GM12878 (cell line): ENCODE measurements at regions not wholly inside any gene's neighbourhood (a gene's known extent, or its start where the extent isn't known, plus 50 kb on each side); places are given as distances from the start of the nearest gene placed in this dataset.
A peak's percentile ranks its signal among the peaks of the same experiment; 100 is the strongest.

Experiments used
- ATAC-seq: fragments of 200-7000 bp; cut with Tn5 transposase; 3 replicates; pipeline ENCODE4 v1.9.1; 2020; ENCODE audit warnings: mild to moderate bottlenecking, moderate library complexity
- BruUV-seq: library from RNA; stranded (reverse); fragments of 400-500 nt; replicated peaks from 2 replicates; lab custom pipeline; 2021; lab: Mats Ljungman, UMichigan
- CTCF ChIA-PET: fragments of 300-600 bp; sonication (Branson Sonifier 250); formaldehyde crosslinking; extraction: SDS; loops from one replicate; lab custom pipeline; 2021; ENCODE audit warnings: inconsistent platforms; lab: Yijun Ruan, JAX
- POLR2A ChIA-PET: fragments of 350-600 bp; formaldehyde crosslinking; extraction: SDS; loops from one replicate; lab custom pipeline; 2021; ENCODE audit warnings: inconsistent platforms; lab: Charles Lee
- RAD21 ChIA-PET: fragments of 300-600 bp; sonication (Branson Sonifier 250); formaldehyde crosslinking; loops from one replicate; lab custom pipeline; 2023; ENCODE audit warnings: antibody characterized with exemption; ENCODE audit not compliant: unreplicated experiment; lab: Charles Lee
- SMC1A ChIA-PET: fragments of 300-600 bp; sonication (Branson Sonifier 250); formaldehyde crosslinking; loops from one replicate; lab custom pipeline; 2023; ENCODE audit not compliant: unreplicated experiment, uncharacterized antibody; lab: Charles Lee
- DNase-seq: peaks from one replicate; pipeline ENCODE4 v3.0.0-alpha.2; 2011; ENCODE audit warnings: low read depth, low spot score
- FAIRE-seq: peaks from 3 replicates; lab custom pipeline; 2011; peaks lifted over from hg19 to GRCh38; lab: Jason Lieb, UNC
- H2AFZ ChIP-seq: 2 replicates; pipeline ENCODE4 v1.6.0; 2011; ENCODE audit warnings: low read depth, low read length, control low read depth; ENCODE audit not compliant: control insufficient read depth
- H3K27ac ChIP-seq: 2 replicates; pipeline ENCODE4 v1.5.1; 2011; ENCODE audit warnings: control low read depth; ENCODE audit not compliant: control insufficient read depth, insufficient read depth
- H3K27me3 ChIP-seq, 2 experiments: replicated peaks in 1 of 2; 2 replicates each; pipeline versions ENCODE4 v1.6.0 to v1.6.1; 2011; ENCODE audit warnings: low read length in 1 of 2; ENCODE audit not compliant: control insufficient read depth in 2 of 2, insufficient read depth in 2 of 2
- H3K36me3 ChIP-seq, 2 experiments: 2 replicates each; pipeline ENCODE4 v1.5.1; 2011; ENCODE audit warnings: low read length in 1 of 2; ENCODE audit not compliant: control insufficient read depth in 2 of 2, insufficient read depth in 2 of 2
- H3K4me1 ChIP-seq: 2 replicates; pipeline ENCODE4 v1.6.1; 2011; ENCODE audit warnings: mild to moderate bottlenecking, low read length, moderate library complexity, mixed read lengths; ENCODE audit not compliant: control insufficient read depth, insufficient read depth
- H3K4me2 ChIP-seq: 2 replicates; pipeline ENCODE4 v1.6.0; 2011; ENCODE audit warnings: control low read depth; ENCODE audit not compliant: control insufficient read depth, insufficient read depth
- H3K4me3 ChIP-seq: fragments of 200-600 bp; sonication (generic); 2 replicates; pipeline ENCODE4 v1.5.1; 2016
- H3K79me2 ChIP-seq: 2 replicates; pipeline ENCODE4 v1.6.0; 2011; ENCODE audit warnings: low read length; ENCODE audit not compliant: control insufficient read depth, insufficient read depth
- H3K9ac ChIP-seq: 2 replicates; pipeline ENCODE4 v1.8.0; 2011; ENCODE audit warnings: low read length, control low read depth, mixed read lengths; ENCODE audit not compliant: control insufficient read depth, insufficient read depth
- H3K9me3 ChIP-seq: replicated peaks from 3 replicates; pipeline ENCODE4 v1.5.1; 2011; ENCODE audit warnings: mild to moderate bottlenecking, low read length; ENCODE audit not compliant: control insufficient read depth, insufficient read depth
- H4K20me1 ChIP-seq: 2 replicates; pipeline ENCODE4 v1.6.0; 2011; ENCODE audit not compliant: control insufficient read depth, insufficient read depth
- ATF7 ChIP-seq: fragments of 450-650 bp; IDR thresholded peaks from 2 replicates; pipeline ENCODE4 v1.6.1; 2016; ENCODE audit warnings: low read depth, mild to moderate bottlenecking
- DPF2 ChIP-seq: fragments of 450-650 bp; IDR thresholded peaks from 2 replicates; pipeline ENCODE4 v1.6.1; 2017; ENCODE audit warnings: mild to moderate bottlenecking
- EP300 ChIP-seq, 2 experiments: fragments of 150-350 bp in 1 of 2; IDR thresholded peaks; 2 replicates each; pipeline ENCODE4 v1.6.1; 2011 to 2012; ENCODE audit warnings: low read depth in 2 of 2, low read length in 2 of 2, borderline replicate concordance in 1 of 2, improper control_type of control experiment in 1 of 2, inconsistent platforms in 1 of 2; ENCODE audit not compliant: control insufficient read depth in 1 of 2
- IKZF1 ChIP-seq: fragments of 450-650 bp; conservative IDR thresholded peaks from 2 replicates; pipeline ENCODE4 v1.6.1; 2017; ENCODE audit warnings: antibody characterized with exemption, mild to moderate bottlenecking
- IKZF2 ChIP-seq, 2 experiments: fragments of 450-650 bp; IDR thresholded peaks; 2 replicates each; pipeline ENCODE4 v1.6.1; 2017; ENCODE audit warnings: mild to moderate bottlenecking in 2 of 2, moderate library complexity in 2 of 2
- JUND ChIP-seq: IDR thresholded peaks from 2 replicates; pipeline ENCODE4 v1.6.1; 2012; ENCODE audit warnings: low read depth, mild to moderate bottlenecking, low read length, improper control_type of control experiment, moderate library complexity
- MEF2B ChIP-seq: fragments of 450-650 bp; IDR thresholded peaks from 2 replicates; pipeline ENCODE4 v1.6.1; 2018; ENCODE audit warnings: mild to moderate bottlenecking, moderate library complexity; ENCODE audit not compliant: partially characterized antibody, poor library complexity, severe bottlenecking
- MLLT1 ChIP-seq: fragments of 450-650 bp; IDR thresholded peaks from 2 replicates; pipeline ENCODE4 v1.6.1; 2016; ENCODE audit warnings: mild to moderate bottlenecking
- MTA2 ChIP-seq: fragments of 450-650 bp; IDR thresholded peaks from 2 replicates; pipeline ENCODE4 v1.6.1; 2016; ENCODE audit warnings: low read depth, mild to moderate bottlenecking, moderate library complexity
- NKRF ChIP-seq: fragments of 450-650 bp; conservative IDR thresholded peaks from 2 replicates; pipeline ENCODE4 v1.6.1; 2017; ENCODE audit warnings: mild to moderate bottlenecking, moderate library complexity
- RELB ChIP-seq: fragments of 450-650 bp; IDR thresholded peaks from 2 replicates; pipeline ENCODE4 v1.6.1; 2017; ENCODE audit warnings: low read depth, mild to moderate bottlenecking, moderate library complexity
- SMARCA5 ChIP-seq: fragments of 450-650 bp; IDR thresholded peaks from 2 replicates; pipeline ENCODE4 v1.6.1; 2017; ENCODE audit warnings: mild to moderate bottlenecking
- TCF7 ChIP-seq: IDR thresholded peaks from 2 replicates; pipeline ENCODE4 v1.6.1; 2014; ENCODE audit warnings: antibody characterized with exemption, borderline replicate concordance
- WGBS: methylation state at CpG from one replicate; pipeline ENCODE4 v1.1.6; 2016; ENCODE audit warnings: low lambda C conversion rate; ENCODE audit not compliant: insufficient replicate concordance, insufficient coverage; ENCODE audit errors: missing lambda C conversion rate; 5-methylcytosine and 5-hydroxymethylcytosine counted together
- in situ Hi-C: fragments of 300-500 bp; cut with MboI; formaldehyde crosslinking; loops from 9 replicates; pipeline ENCODE4 v1.14.3; 2018; ENCODE audit warnings: mixed read lengths
- intact Hi-C: fragments of 100-400 bp; cut with micrococcal nuclease; formaldehyde crosslinking; loops from one replicate; pipeline ENCODE4 v1.14.2; 2022; ENCODE audit not compliant: unreplicated experiment

- Histone ChIP-seq H3K4me3 (no peak overlapping the region), H3K36me3 (no peaks in the 10 kb centered on the region), H3K4me1 (no peaks in the 10 kb centered on the region), H3K79me2 (no peaks in the 10 kb centered on the region), H3K9ac (no peak overlapping the region), H3K4me2 (no peak overlapping the region), H3K9me3 (no peaks in the 10 kb centered on the region), H3K27ac (no peak overlapping the region), H2AFZ (no peak overlapping the region), H3K27me3 (no peaks in the 10 kb centered on the region), H4K20me1 (no peaks in the 10 kb centered on the region)
- BruUV-seq, result no TSS peak
- ChIA-PET RAD21 (interaction anchor here (1.0 kb wide), 1 partner anchor 58 kb away, joined by 3 read pairs; no protein-coding TSS in a partner anchor), SMC1A (interaction anchor here (0.8 to 1.4 kb wide), 3 partner anchors 9 to 200 kb away, joined by 3 to 4 read pairs (median 4); no protein-coding TSS in a partner anchor), POLR2A (no interaction called here), CTCF (no interaction called here)
- no peak for DNase-seq
- peak; percentile 80 for ATAC-seq
- 0% methylated on average over 3 of the region's 3 CpGs for WGBS
- no peak for FAIRE-seq
- in situ Hi-C loops (no loop called here), intact Hi-C loops (no loop called here)
- TF ChIP-seq ATF7, result peak; percentile 51; the same call in 1 of the 2 replicates
- TF ChIP-seq RELB, result 0 out of 2 replicates have a peak, but pooled peaks have one; percentile 38
- TF ChIP-seq NKRF, result no peak
- no peak for TF ChIP-seq TCF7
- TF ChIP-seq IKZF2 (IDR thresholded peaks at IDR 0.05), result peak in 1 of 2 experiments; percentile 26; a peak in 2 of 4 replicates
- TF ChIP-seq MEF2B, result peak; percentile 75
- 0 out of 2 replicates have a peak, but pooled peaks have one; percentile 53 for TF ChIP-seq DPF2
- TF ChIP-seq SMARCA5, result no peak
- peak; percentile 75 for TF ChIP-seq MTA2
- TF ChIP-seq JUND, result 0 out of 2 replicates have a peak, but pooled peaks have one; percentile 50
- peak in 1 of 2 experiments; percentile 49; a peak in 1 of 4 replicates for TF ChIP-seq EP300 (IDR thresholded peaks at IDR 0.05; ENCODE audit: borderline replicate concordance in 1 of 2, control insufficient read depth in 1 of 2, low read depth in 2 of 2, low read length in 2 of 2)
- TF ChIP-seq MLLT1, result no peak
- TF ChIP-seq IKZF1, result peak; percentile 23; the same call in 1 of the 2 replicates
These were observed 509.8 kb downstream of the ARAP2 start for GRCh38 chr4:35734381-35735098.
